Chondrocyte (in vitro differentiated cells): ENCODE measurements at regions not wholly inside any gene's neighbourhood (a gene's known extent, or its start where the extent isn't known, plus 50 kb on each side); places are given as distances from the start of the nearest gene placed in this dataset.

ENCODE experiments used
- DNase-seq: peaks from one replicate; pipeline ENCODE4 v3.0.0; 2021; ENCODE audit warnings: mixed read lengths, low spot score
- H3K27ac Mint-ChIP-seq: one replicate; pipeline ENCODE4 v1.8.0; 2021; ENCODE audit warnings: mild to moderate bottlenecking, moderate library complexity, mixed read lengths; ENCODE audit not compliant: unreplicated experiment
- H3K27me3 Mint-ChIP-seq: 2 replicates; pipeline ENCODE4 v1.8.0; 2021; ENCODE audit warnings: low read depth, mixed read lengths
- H3K36me3 Mint-ChIP-seq: 2 replicates; pipeline ENCODE4 v1.8.0; 2021; ENCODE audit warnings: low read depth, mixed read lengths
- H3K4me1 Mint-ChIP-seq: 2 replicates; pipeline ENCODE4 v1.8.0; 2021; ENCODE audit warnings: low read depth, mild to moderate bottlenecking, mixed read lengths
- H3K4me3 Mint-ChIP-seq: one replicate; pipeline ENCODE4 v1.8.0; 2021; ENCODE audit warnings: mild to moderate bottlenecking, moderate library complexity, mixed read lengths; ENCODE audit not compliant: unreplicated experiment
- H3K9me3 Mint-ChIP-seq: 2 replicates; pipeline ENCODE4 v1.8.0; 2021; ENCODE audit warnings: low read depth, mixed read lengths
- CTCF ChIP-seq: fragments of 200-600 bp; sonication (generic); IDR thresholded peaks from 2 replicates; pipeline ENCODE4 v1.5.0; 2021; ENCODE audit warnings: antibody characterized with exemption, mild to moderate bottlenecking, moderate library complexity

GRCh38 chr6:159435701-159436100, 257.3 kb downstream of the SOD2 start:
- Mint-ChIP-seq H3K4me1 (no peaks in the 10 kb centered on the region), H3K27ac (no peak overlapping the region), H3K4me3 (no peak overlapping the region), H3K27me3 (peaks cover 9% of the 10 kb centered on the region), H3K9me3 (peaks cover 30% of the 10 kb centered on the region), H3K36me3 (no peaks in the 10 kb centered on the region)
- no peak for DNase-seq
- no peak for TF ChIP-seq CTCF

- peaks cover 9% of the 10 kb centered on the region for H3K27me3 Mint-ChIP-seq
- peaks cover 30% of the 10 kb centered on the region for H3K9me3 Mint-ChIP-seq
Measured at GRCh38 chr6:159434410-159434809, 258.6 kb downstream of the SOD2 start.

GRCh38 chr6:159433550-159433949, 259.5 kb downstream of the SOD2 start:
- peaks cover 30% of the 10 kb centered on the region for H3K9me3 Mint-ChIP-seq
- TF ChIP-seq CTCF, result no peak
- H3K27me3 Mint-ChIP-seq, result peaks cover 9% of the 10 kb centered on the region
- no peaks in the 10 kb centered on the region for H3K36me3 Mint-ChIP-seq
- no peak overlapping the region for H3K27ac Mint-ChIP-seq
- DNase-seq, result no peak
- no peaks in the 10 kb centered on the region for H3K4me1 Mint-ChIP-seq
- H3K4me3 Mint-ChIP-seq, result no peak overlapping the region

More at GRCh38 chr6:159434410-159434809, 258.6 kb downstream of the SOD2 start:
- TF ChIP-seq CTCF, result no peak
- no peak for DNase-seq
- no peak overlapping the region for H3K4me3 Mint-ChIP-seq
- H3K36me3 Mint-ChIP-seq, result no peaks in the 10 kb centered on the region
- H3K4me1 Mint-ChIP-seq, result no peaks in the 10 kb centered on the region
- no peak overlapping the region for H3K27ac Mint-ChIP-seq

- Mint-ChIP-seq H3K27me3 (peaks cover 4% of the 10 kb centered on the region), H3K4me1 (peaks cover 7% of the 10 kb centered on the region), H3K27ac (no peak overlapping the region), H3K9me3 (peaks cover 30% of the 10 kb centered on the region), H3K4me3 (no peak overlapping the region), H3K36me3 (no peaks in the 10 kb centered on the region)
- no peak for DNase-seq
- no peak for TF ChIP-seq CTCF
Measured at GRCh38 chr6:159431750-159432149, 261.3 kb downstream of the SOD2 start.

GRCh38 chr6:159430323-159430722, 261.1 kb downstream of the FNDC1 start:
- H3K36me3 Mint-ChIP-seq, result no peaks in the 10 kb centered on the region
- peaks cover 25% of the 10 kb centered on the region for H3K9me3 Mint-ChIP-seq

More at GRCh38 chr6:159430323-159430722, 261.1 kb downstream of the FNDC1 start:
- peaks cover 7% of the 10 kb centered on the region for H3K4me1 Mint-ChIP-seq
- peaks cover 4% of the 10 kb centered on the region for H3K27me3 Mint-ChIP-seq
- no peak overlapping the region for H3K27ac Mint-ChIP-seq
- no peak for DNase-seq
- no peak overlapping the region for H3K4me3 Mint-ChIP-seq
- TF ChIP-seq CTCF, result no peak
